DMS153 treated with DMSO at 0.1 percent for 48 hours (cell line): ENCODE measurements at regions not wholly inside any gene's neighbourhood (a gene's known extent, or its start where the extent isn't known, plus 50 kb on each side); places are given as distances from the start of the nearest gene placed in this dataset.

Experiments
- DNase-seq: peaks from one replicate; lab custom pipeline; 2025; ENCODE audit not compliant: unreplicated experiment; lab: John Stamatoyannopoulos, UW

DNA sequence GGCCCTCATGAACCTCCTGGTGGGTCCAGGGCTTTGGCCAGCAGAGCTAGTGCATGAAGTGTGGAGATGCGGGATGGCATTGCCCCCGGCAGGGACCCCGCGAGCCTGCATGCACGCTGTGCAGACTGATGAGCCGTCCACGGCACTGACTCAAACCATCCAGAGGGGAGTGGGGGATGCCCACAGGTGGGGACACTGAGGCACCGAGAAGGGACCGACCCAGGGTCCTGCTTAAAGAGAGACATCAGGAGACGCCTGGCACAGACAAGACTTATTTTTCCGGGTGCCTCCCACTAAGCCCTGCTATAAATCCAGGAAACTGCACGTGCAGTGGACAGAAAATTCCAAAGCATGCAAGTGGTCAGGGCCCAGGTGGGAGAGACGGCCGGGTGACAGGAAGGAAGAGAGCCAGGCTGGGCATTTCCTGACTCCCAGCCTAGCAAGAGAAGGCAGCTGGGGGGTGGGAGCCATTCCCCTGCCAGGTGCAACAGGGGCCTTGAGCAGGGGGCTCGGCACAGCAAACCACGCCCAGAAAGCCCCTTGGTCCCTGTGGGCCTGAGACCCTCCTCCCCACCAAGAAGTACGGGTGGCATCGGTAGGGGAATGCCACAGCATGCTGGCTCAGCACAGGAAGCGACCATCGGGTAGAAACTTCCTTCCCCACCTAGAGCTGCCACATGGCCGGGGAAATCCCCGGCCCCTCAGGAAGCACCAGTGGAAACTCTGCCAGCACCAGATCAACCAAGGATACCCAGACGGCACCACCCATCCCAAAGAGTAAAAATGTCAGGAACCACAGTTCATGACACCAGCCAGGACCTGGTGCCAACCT lies 91.5 kb downstream of the FOXL3 start:
- no peak for DNase-seq

DNA sequence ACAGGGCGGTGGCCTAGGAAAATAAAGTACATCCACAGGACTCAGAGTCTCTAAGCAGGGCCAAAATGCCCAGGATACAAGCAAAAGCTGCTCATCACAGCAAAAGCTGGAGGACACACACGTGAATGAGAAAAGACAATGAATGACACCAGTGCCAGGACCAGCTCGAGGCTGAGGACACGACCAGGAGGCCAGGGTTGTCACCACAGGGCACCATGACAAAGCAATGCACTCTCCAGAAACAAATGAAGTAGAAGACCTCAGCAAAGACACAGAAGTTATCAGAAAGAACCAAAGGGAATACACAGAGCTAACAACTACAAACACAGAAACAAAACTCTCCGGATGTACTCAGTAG lies 92.1 kb downstream of the FOXL3 start:
- DNase-seq = no peak

DNA sequence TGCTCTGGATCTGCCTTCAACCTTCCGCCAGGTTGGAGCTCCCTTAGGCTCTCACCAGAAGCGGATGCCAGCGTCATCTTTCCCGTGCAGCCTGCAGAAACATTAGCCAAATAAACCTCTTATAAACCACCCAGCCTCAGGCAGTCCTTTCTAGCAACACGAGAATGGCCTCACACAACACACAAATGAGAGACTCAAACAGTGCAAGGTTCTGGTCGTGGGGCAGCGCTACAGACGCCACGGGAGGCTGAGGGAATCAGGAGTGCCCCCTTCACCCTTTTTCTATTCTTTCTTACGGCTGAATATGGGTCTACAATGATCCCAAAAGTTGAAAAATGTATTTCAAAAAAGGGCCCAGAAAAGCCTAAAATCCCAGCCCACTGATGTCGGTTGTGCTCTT lies 96.4 kb downstream of the FOXL3 start:
- DNase-seq = no peak

DNA sequence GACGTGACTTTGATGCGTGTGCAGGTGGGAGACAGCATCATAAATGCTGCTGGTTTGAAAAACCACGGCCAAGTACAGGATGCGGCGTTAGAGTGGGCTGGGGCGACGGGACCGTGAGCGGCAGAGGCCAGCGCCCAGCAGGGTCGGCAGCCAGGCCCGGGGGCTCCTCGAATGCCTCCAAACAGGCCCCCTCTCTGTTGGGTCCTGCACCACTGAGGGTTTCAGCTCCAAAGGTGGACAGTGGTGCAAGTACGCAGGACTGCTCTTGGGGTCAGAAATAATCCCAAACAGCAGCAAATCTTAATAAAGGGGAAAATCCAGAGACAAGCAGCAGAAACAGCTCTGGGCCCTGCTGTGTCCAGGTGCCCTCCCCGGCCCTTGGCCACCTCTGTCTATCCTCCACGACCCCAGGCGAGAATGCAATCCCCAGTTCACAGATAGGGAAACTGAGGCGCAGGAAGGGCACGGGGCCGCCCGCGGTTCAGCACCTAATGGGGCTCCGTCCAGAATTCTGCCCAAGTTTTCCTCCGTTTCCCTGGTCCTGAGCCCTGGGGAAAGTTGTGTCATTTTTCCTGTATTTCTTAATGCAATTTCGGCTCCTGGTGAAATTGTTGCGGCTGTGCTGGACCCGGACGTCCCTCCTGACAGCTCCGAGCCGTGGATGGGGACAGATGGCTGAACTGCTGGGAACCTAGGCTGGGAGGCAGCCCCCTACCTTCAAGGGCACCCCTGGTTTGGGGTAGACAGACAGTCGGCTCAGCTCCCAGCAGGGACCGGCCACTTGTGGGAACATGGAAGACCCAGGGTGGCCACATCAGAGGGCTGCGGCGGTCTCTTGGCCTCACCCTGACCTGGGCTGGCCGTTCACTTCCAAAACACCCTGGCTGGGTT lies 97.4 kb downstream of the FOXL3 start:
- DNase-seq = no peak

DNA sequence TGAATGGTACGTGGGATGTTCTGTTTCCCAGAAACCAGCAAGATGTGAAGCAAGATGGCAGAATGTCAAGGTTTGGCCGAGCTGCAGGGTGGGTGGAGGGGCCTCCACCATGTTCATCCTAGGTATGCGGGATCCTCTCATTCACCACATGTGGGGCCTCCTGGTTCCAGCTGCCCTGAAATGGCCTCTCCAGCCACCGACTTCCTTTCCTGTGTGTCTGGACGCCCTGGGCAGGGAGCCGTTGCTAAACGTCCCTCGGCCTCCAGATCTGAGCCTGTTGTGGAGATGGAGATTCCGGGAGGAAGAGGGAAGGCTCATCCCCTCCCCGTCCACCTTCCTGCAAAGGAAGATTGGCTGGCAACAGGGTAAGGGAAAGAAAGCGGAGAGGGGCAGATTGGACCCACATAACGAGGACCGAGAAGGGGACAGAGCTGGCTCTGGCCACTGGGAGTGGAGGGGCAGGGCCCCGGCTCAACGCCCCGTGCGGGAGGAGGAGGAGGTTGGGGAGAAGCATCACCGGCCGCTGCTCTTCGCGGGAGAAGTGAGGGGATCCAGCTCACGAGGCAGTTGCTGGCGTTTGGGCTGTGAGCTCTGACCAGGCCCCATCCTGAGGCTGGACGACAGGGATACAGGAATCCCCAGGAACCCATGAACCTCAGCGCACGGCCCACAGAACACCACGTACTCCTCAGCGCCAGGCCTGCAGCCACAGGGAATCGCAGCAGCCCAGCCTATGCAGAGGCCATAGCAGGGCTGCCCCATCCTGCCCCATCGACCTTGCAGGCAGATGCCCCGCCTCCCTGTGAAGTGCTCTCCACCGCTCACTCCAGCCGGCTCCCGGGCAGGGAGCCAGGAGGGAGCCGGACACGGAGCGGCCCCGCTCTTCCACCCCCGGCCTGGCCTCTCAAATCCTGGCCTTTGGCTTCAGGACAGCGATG lies 98.3 kb downstream of the FOXL3 start:
- no peak for DNase-seq

DNA sequence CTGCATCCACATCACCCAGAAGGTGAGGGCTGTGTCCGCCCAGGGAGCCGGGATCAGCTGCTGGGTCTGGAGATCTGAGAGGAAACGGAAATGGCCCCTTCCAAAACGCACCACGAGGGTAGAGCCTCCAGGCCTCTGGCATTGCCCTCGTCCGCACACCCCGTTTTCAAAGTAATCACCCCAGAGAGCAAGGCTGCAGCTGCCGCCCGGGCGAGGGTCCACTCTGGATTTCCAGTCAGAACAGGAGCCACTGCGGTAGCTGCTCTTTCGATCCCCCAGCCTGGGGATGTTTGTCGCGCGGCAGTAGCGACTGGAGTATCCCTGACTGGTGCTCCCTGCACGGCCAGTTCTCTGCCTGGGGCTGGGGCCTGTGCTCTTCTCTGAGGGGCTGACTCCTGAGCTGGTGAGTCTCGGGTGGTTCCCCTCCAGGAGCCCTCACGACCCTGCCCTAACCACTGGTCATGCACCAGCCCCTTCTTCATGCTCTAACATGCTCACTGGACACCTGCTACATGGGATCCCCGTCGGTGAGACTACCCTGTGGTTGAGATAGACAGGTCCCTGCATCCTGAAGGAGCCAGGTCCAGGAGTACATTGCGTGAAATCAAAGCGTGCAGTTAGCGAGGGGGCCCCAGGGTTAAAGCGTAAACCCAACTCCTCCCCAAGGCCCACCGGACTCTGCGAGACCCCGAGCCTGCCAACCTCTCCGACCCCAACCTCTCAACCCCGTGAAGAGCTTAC lies 99.2 kb downstream of the FOXL3 start:
- no peak for DNase-seq

DNA sequence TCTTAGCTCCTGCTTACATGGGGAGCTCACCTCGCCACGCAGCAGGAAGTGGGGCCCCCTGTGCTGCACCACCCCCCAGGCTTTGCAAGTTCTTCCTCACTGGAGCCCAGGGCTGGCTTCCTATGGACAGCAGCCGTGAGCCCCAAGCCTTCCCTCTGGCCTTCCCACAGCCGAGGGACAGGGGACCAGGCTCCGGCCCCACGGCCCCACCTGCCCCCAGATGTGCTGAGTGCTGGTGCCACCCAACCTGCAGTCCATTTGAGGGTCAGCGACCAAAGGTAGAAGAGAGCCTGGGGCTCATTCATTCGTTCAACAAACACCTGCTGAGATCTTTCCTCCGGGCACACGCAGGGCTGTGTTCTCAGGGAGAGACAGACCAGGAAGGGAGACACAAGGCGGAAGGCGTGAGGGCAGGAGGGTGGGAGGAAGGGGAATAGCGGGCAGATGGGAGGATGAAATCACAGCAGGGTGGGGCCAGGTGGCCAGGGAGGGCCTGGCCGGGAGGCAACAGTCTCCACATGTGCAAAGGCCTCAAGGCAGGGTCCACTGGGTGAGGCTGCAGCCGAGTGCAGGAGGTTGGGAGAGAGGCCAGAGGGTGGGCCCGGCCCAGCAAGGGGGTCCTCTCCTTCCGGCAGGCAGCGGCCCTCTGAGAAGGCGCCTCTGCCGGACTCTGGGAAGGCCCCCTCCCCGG lies 100.1 kb downstream of the FOXL3 start:
- DNase-seq = no peak

DNA sequence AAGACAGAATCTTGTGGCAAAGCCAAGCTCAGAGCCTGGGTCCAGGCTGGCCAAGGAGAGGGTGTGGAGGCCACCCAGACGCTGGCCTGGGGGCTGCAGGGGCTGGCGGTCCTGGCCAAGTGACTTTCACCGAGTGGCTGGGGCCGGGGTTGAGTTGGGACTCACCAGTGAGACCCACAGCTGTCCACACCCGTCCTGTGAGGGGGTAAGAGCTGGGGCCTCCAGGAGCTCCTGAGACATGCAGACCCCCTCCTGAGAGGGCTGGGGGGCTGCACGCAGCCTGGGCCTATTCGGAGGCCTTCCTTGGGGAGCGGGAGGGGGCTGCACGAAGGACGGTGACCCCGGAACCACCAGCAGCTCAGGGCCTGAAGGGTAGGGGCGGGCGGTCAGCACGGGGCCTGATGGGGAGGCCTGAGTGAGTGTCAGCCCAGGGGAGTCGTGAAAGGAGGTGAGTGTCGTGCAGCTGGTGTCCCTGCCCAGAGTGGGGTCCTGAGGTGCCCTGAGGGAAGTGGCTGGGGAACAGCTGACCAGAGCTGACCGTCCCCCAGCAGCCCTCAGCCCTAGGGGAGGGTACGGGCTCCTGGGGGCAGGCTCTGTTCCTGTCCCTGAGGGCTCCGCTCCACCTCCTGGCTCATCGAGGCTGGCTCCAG lies 100.9 kb downstream of the FOXL3 start:
- no peak for DNase-seq

DNA sequence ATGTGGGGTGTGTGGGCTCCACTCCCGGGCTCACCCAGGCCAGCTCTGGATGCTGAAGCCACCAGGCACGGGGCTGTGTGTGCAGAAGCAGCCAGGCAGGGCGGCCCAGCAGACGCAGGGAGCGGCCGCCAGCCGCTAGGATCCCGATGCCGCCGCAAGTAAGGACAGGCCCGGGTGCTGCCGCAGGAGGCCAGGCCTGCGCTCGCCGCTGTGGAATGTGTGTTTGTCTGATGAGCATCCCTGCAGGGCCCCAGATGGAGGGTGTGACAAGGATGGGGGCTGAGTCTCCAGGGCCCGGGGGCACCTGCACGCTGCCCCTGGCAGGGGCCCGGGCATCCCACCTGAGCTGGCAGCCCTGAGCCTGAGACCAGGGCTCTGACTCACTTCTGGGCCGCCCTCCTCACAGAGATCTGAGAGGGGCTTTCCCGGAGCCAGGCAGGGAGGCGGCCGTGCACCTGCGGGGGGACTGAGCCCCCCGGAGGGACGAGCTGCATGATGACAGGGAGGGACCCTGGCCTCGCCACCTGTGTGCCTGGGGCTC lies 101.5 kb downstream of the FOXL3 start:
- no peak for DNase-seq

DNA sequence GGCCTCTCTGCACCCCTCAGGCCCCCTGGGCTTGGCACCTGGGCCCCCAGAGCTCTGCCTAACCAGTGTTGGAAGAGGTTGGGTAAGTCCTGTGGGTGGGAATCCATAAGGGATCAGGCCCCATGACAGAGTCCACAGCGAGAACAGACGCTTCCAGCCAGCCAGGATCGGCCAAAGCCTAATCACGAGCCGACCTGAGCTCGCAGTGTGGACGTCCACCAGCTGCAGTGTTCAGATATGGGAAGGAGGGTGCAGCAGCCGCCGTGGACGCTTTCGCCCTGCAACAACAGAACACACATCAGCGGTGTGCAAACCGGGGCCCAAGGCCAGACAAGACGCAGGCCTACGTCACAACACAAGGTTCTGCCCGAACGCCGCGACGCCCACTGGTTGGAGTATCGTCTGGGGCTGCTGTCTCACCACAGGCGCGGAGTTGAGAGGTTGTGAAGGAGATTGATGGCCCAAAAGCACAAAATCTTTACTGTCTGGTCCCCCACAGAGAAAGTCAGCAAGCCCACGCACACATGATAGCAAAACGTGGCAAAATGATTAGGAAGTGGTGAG lies 102.1 kb downstream of the FOXL3 start:
- no peak for DNase-seq

DNA sequence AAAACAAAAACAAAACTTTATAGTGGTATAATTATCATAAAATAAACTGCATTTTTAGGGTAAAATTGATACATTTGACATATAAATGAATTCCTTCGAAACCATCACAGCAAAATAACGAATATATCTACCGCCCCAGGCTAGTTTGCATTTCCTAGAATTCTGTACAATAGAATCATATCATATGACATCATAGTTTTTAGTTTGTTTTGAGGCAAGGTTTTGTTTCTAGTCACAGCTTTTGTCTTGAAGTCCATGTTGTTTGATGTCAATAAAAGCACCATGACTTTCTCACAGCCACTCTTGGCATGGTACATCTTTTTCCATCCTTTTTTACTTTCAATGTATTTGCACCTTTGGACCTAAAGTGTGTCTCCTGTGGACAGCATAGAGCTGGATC lies 102.9 kb downstream of the FOXL3 start:
- DNase-seq = no peak

DNA sequence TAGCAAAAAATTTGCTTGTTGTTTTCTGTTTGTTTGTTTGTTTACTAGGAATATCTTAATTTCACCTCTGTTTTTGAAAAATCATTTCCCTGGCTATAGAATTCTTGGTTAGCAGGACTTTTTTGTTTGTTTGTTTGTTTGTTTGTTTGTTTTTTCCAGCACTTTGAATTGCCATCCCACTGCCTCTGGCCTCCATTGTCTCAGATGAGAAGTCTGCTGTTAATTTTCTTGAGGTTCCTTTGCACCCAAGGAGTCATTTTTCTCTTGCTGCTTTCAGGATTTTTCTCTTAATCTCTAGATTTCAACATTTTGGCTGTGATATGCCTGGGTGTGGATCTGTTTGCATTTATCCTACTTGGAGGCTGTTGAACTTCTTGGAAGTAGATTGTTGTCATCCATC lies 105.7 kb downstream of the FOXL3 start:
- no peak for DNase-seq

DNA sequence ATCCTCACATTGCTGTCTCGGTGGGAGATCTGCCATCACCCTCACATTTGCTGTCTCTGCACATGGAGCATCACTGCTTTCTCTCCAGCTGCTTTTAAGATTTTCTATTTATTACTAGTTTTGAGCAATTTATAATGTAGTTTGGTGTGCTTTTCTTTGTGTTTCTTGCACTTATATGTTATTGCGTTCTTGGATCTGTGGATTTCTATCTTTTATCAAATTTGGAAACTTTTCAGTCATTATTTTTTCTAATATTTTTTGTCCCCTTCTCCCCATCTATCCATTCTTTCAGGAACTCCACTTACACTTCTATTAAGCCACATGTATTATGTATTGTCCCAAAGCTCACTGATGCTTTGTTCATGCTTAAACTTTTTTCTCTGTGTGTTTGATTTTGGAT lies 108.9 kb downstream of the FOXL3 start:
- no peak for DNase-seq

DNA sequence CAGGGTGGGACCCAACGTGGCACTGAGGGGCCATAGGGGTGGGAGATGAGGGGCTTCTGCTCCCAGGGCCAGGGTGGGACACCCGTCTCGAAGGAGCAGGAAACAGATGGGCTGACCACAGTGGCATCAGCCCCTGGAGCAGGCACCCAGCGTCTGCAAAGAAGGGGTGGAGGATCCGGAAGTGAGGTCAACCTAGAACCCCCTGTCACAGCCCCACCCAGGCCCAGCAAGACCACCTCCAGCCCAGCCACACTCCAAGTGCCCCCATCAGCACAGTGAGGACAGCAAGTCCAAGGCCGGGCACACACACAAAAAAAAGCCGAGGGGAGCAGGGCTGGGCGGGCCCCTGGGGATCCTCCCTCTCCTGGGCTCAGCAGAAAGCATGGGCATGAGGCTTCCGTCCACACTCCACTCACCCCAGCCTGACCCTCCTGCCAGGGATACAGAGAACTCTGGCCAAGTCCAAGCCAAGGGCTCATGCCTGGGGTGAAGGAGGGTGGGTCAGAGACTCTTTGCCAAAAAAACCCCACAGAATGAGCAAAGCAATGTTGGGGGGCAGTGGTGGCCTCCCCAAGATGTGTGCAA lies 111.0 kb downstream of the FOXL3 start:
- no peak for DNase-seq

DNA sequence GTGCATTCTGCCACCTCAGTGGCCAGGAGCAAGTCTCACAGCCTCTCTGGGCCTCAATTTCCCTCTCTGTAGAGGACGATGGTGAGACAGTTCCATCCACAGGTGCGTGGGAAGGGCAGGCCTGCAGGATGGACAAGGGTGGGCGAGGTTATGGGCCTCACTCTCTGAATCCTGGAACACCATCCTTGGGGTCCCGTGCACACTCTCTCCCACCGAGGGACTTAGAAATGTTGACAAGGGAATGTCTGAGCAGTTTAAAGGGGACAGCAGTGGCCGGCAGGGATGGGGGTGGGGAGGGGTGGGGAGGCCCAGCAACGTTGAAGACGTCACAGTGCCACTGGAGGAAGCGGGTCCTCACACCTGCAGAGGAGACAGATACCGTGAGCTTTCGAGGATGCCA lies 111.5 kb downstream of the FOXL3 start:
- DNase-seq = no peak

DNA sequence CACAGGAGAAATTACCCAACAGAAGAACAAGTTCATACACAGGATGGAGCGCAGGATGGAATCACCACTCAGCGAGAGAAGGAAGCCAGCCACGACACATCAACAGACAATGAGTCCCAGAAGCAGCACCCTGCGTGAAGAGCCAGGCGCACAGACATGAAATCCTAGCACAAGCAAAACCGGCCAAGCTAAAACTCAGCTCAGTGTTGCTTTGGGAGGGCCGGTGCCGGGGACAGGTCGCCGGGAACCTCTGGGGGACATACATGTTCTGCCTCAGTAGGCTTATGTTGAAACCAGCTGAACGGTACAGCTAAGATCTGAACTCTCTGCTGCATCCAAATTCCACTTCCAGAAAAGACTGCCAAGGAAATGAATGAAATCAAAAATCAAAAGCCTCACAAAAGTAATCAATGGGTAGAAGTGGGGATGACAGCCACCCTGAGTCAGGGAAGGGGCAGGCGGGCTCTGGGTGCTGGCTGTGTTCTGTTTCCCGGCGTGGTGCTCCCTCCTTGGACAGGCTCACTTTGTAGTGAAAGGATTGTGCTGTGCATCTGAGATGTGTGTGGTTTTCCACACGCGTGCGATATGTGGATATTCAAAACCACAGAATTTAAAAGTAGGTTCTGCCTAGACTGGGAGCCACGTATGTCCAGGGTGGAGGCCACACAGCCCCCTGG lies 114.7 kb downstream of the PDGFA start:
- DNase-seq = no peak

DNA sequence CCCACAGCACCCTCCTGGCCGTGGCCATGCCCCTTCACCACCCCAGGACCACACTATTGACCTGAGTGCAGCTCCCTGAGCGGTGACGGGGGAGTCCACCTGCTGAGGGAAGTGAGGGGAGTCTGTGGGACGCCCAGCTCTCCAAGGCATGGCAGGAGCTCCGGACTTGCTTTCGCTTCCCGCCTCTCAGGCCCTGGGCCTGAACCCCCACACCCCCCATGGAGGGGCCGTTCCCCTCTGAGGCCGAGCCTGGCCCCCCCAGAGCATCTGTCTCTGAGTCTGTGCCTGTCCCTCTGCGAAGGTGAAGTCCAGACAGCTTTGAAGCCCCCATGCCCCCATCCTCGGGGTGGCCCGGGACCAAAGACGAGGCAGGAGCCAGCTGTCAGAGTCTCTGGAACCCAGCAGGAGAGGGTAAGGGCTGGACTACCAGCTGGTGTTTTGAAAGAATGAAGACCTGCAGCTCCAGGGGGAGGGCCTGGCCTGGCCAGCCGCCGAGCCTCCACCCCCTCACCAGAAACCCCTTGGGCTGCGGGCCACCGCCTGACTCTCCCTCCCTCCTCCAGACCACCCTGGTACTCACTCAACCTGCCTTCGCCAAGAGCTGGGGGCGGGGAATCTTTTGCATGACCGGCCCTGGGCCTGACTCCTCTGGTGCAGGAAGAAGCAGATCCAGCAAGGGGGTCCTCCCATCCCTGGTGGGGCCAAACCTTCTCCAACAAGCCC lies 114.0 kb downstream of the PDGFA start:
- DNase-seq = no peak
